ENCODE measurements at regions not wholly inside any gene's neighbourhood (a gene's known extent, or its start where the extent isn't known, plus 50 kb on each side); places are given as distances from the start of the nearest gene placed in this dataset.

DNA sequence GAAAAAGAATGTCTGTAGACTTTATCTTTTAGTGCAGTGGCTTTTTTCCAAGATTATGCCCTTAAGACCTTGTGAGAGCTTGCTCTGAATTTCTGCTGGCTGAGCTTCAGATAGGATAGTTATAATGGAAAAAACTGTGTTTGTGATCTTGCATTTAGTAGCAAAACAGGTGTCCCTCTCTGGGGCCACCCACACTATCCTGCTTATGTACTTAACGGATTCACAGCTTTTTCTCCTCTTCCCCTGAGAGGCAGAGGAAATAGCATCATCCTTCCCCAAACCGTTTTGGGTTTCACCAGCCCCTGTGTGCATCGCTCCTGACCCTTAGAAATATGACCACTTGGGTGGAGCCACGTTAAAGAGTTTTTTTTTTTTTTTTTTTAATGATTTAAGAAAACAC is 101.2 kb downstream of the RAB18 start:
- Histone ChIP-seq H3K27me3 (replicated peaks; ENCODE audit: insufficient read depth) (no peaks in the 10 kb centered on the region), H3K27ac (no peak overlapping the region), H3K9me3 (no peaks in the 10 kb centered on the region), H3K4me3 (no peak overlapping the region), H3K36me3 (no peaks in the 10 kb centered on the region), H3K4me1 (ENCODE audit: control insufficient read depth in 1 of 2, low read depth in 2 of 2) (peaks cover 0 to 13% of the 10 kb centered on the region in 2 donors)
- TF ChIP-seq CTCF (IDR thresholded peaks at IDR 0.05), result no peak
- no peak for ATAC-seq (ENCODE audit: insufficient number of reproducible peaks, low FRiP score, low read depth)
- no peak for DNase-seq (ENCODE audit: low spot score)

GRCh38 chr10:27607591-27607990 is 103.5 kb downstream of the RAB18 start:
- Histone ChIP-seq H3K36me3 (no peaks in the 10 kb centered on the region), H3K9me3 (no peaks in the 10 kb centered on the region), H3K27ac (no peak overlapping the region), H3K4me3 (no peak overlapping the region), H3K27me3 (replicated peaks; ENCODE audit: insufficient read depth) (no peaks in the 10 kb centered on the region), H3K4me1 (ENCODE audit: control insufficient read depth in 1 of 2, low read depth in 2 of 2) (no peaks in the 10 kb centered on the region)
- no peak for DNase-seq (ENCODE audit: low spot score)
- no peak for TF ChIP-seq CTCF (IDR thresholded peaks at IDR 0.05)
- no peak for ATAC-seq (ENCODE audit: insufficient number of reproducible peaks, low FRiP score, low read depth)

- H3K27me3 ChIP-seq (replicated peaks; ENCODE audit: insufficient read depth), result no peaks in the 10 kb centered on the region
- H3K4me3 ChIP-seq, result no peak overlapping the region
- H3K36me3 ChIP-seq, result no peaks in the 10 kb centered on the region
- no peak for ATAC-seq (ENCODE audit: insufficient number of reproducible peaks, low FRiP score, low read depth)
- H3K9me3 ChIP-seq, result no peaks in the 10 kb centered on the region
- TF ChIP-seq CTCF (IDR thresholded peaks at IDR 0.05), result no peak
- no peaks in the 10 kb centered on the region for H3K4me1 ChIP-seq (ENCODE audit: control insufficient read depth in 1 of 2, low read depth in 2 of 2)
- no peak for DNase-seq (ENCODE audit: low spot score)
- H3K27ac ChIP-seq, result no peak overlapping the region
Measured at GRCh38 chr10:27611236-27611635, 107.1 kb downstream of the RAB18 start.

GRCh38 chr10:27611744-27612550 is 107.8 kb downstream of the RAB18 start:
- Histone ChIP-seq H3K36me3 (no peaks in the 10 kb centered on the region), H3K27ac (no peak overlapping the region), H3K9me3 (no peaks in the 10 kb centered on the region), H3K4me3 (no peak overlapping the region), H3K27me3 (replicated peaks; ENCODE audit: insufficient read depth) (no peaks in the 10 kb centered on the region), H3K4me1 (ENCODE audit: control insufficient read depth in 1 of 2, low read depth in 2 of 2) (no peaks in the 10 kb centered on the region)
- no peak for TF ChIP-seq CTCF (IDR thresholded peaks at IDR 0.05)
- ATAC-seq (ENCODE audit: insufficient number of reproducible peaks, low FRiP score, low read depth) (no peak), DNase-seq (ENCODE audit: low spot score) (no peak)

GRCh38 chr10:27612551-27613035 is 108.5 kb downstream of the RAB18 start:
- Histone ChIP-seq H3K36me3 (no peaks in the 10 kb centered on the region), H3K27me3 (replicated peaks; ENCODE audit: insufficient read depth) (no peaks in the 10 kb centered on the region), H3K4me3 (no peak overlapping the region), H3K9me3 (no peaks in the 10 kb centered on the region), H3K27ac (no peak overlapping the region), H3K4me1 (ENCODE audit: control insufficient read depth in 1 of 2, low read depth in 2 of 2) (no peaks in the 10 kb centered on the region)
- no peak for TF ChIP-seq CTCF (IDR thresholded peaks at IDR 0.05)
- DNase-seq (ENCODE audit: low spot score) (no peak), ATAC-seq (ENCODE audit: insufficient number of reproducible peaks, low FRiP score, low read depth) (no peak)
